Fibroblast of lung (primary cell): ENCODE measurements at regions not wholly inside any gene's neighbourhood (a gene's known extent, or its start where the extent isn't known, plus 50 kb on each side); places are given as distances from the start of the nearest gene placed in this dataset.

ENCODE experiments used
- DNase-seq, 2 donors: peaks; one replicate each; pipeline versions ENCODE4 v3.0.0 to v3.0.0-alpha.2; 2010; ENCODE audit warnings: low read depth in 2 of 2
- H2AFZ ChIP-seq: 2 replicates; pipeline ENCODE4 v1.5.1; 2012; ENCODE audit warnings: low read length, control low read depth, inconsistent platforms
- H3K27ac ChIP-seq: 2 replicates; pipeline ENCODE4 v1.5.1; 2011; ENCODE audit warnings: low read length, control low read depth; ENCODE audit not compliant: insufficient read depth
- H3K27me3 ChIP-seq: 2 replicates; pipeline ENCODE4 v1.5.1; 2011; ENCODE audit warnings: mild to moderate bottlenecking, low read length; ENCODE audit not compliant: control insufficient read depth, insufficient read depth
- H3K36me3 ChIP-seq: 2 replicates; pipeline ENCODE4 v1.5.1; 2011; ENCODE audit warnings: low read length; ENCODE audit not compliant: control insufficient read depth, insufficient read depth
- H3K4me1 ChIP-seq: 2 replicates; pipeline ENCODE4 v1.5.1; 2011; ENCODE audit warnings: low read length; ENCODE audit not compliant: control insufficient read depth, insufficient read depth; ENCODE audit errors: extremely low read depth
- H3K4me2 ChIP-seq: 2 replicates; pipeline ENCODE4 v1.5.1; 2011; ENCODE audit warnings: low read length, control low read depth; ENCODE audit not compliant: insufficient read depth; ENCODE audit errors: extremely low read depth
- H3K4me3 ChIP-seq, 4 experiments: fragments of 200-600 bp in 1 of 4; sonication (generic) in 1 of 4; replicated peaks in 1 of 4; 2 replicates each; pipeline ENCODE4 v1.5.1; 2011 to 2016; ENCODE audit warnings: low read length in 4 of 4, low read depth in 3 of 4, mild to moderate bottlenecking in 3 of 4, control low read depth in 2 of 4, inconsistent platforms in 1 of 4, mixed read lengths in 1 of 4; ENCODE audit not compliant: insufficient read depth in 1 of 4; ENCODE audit errors: control extremely low read depth in 1 of 4
- H3K79me2 ChIP-seq: 2 replicates; pipeline ENCODE4 v1.5.1; 2012; ENCODE audit warnings: mild to moderate bottlenecking, low read length, inconsistent platforms; ENCODE audit not compliant: control insufficient read depth, insufficient read depth
- H3K9ac ChIP-seq: 2 replicates; pipeline ENCODE4 v1.5.1; 2011; ENCODE audit warnings: mild to moderate bottlenecking, low read length, control low read depth; ENCODE audit not compliant: insufficient read depth
- H3K9me3 ChIP-seq: 2 replicates; pipeline ENCODE4 v1.5.1; 2012; ENCODE audit warnings: low read depth, low read length; ENCODE audit not compliant: control insufficient read depth, insufficient read depth
- H4K20me1 ChIP-seq: 2 replicates; pipeline ENCODE4 v1.5.1; 2011; ENCODE audit warnings: low read length; ENCODE audit not compliant: control insufficient read depth, insufficient read depth; ENCODE audit errors: extremely low read depth
- CTCF ChIP-seq, 2 donors: IDR thresholded peaks in 1 of 2; conservative IDR thresholded peaks in 1 of 2; 1 replicate in 1 of 2; 2 replicates in 1 of 2; pipeline ENCODE4 v1.5.1; 2011 to 2012; ENCODE audit warnings: low read length in 2 of 2, control low read depth in 1 of 2, inconsistent platforms in 1 of 2, low read depth in 1 of 2, mild to moderate bottlenecking in 1 of 2
- EZH2 ChIP-seq: IDR thresholded peaks from 2 replicates; pipeline ENCODE4 v1.5.1; 2012; ENCODE audit warnings: low read length, control low read depth, mild to moderate bottlenecking; ENCODE audit errors: missing control alignments

GRCh38 chr12:24723759-24724158, 225.1 kb downstream of the BCAT1 start:
- Histone ChIP-seq H3K9ac (no peak overlapping the region), H3K36me3 (no peaks in the 10 kb centered on the region), H3K4me1 (peaks cover 2% of the 10 kb centered on the region), H3K4me3 (no peak overlapping the region), H3K4me2 (no peak overlapping the region), H3K27me3 (no peaks in the 10 kb centered on the region), H3K27ac (no peak overlapping the region), H4K20me1 (no peaks in the 10 kb centered on the region), H3K9me3 (no peaks in the 10 kb centered on the region), H2AFZ (no peak overlapping the region), H3K79me2 (no peaks in the 10 kb centered on the region)
- TF ChIP-seq EZH2 (no peak), CTCF (conservative IDR thresholded peaks at IDR 0.05 in 1 of 2, IDR thresholded peaks at IDR 0.05 in 1 of 2; ENCODE audit: low read depth in 1 of 2, low read length in 2 of 2) (no peak)
- no peak for DNase-seq

GRCh38 chr12:24721191-24721590, 227.7 kb downstream of the BCAT1 start:
- Histone ChIP-seq H3K4me3 (no peak overlapping the region), H3K9ac (no peak overlapping the region), H3K27ac (no peak overlapping the region), H3K27me3 (no peaks in the 10 kb centered on the region), H3K9me3 (no peaks in the 10 kb centered on the region), H4K20me1 (no peaks in the 10 kb centered on the region), H2AFZ (no peak overlapping the region), H3K4me2 (no peak overlapping the region), H3K79me2 (no peaks in the 10 kb centered on the region), H3K36me3 (no peaks in the 10 kb centered on the region), H3K4me1 (peaks cover 2% of the 10 kb centered on the region)
- no peak for TF ChIP-seq EZH2
- TF ChIP-seq CTCF (conservative IDR thresholded peaks at IDR 0.05 in 1 of 2, IDR thresholded peaks at IDR 0.05 in 1 of 2; ENCODE audit: low read depth in 1 of 2, low read length in 2 of 2), result no peak
- peak in 1 of 2 donors; percentile 11 for DNase-seq

GRCh38 chr12:24719293-24719721, 229.6 kb downstream of the BCAT1 start:
- Histone ChIP-seq H3K9ac (no peak overlapping the region), H3K4me3 (no peak overlapping the region), H3K4me2 (no peak overlapping the region), H2AFZ (no peak overlapping the region), H3K27me3 (no peaks in the 10 kb centered on the region), H3K36me3 (no peaks in the 10 kb centered on the region), H3K79me2 (no peaks in the 10 kb centered on the region), H4K20me1 (no peaks in the 10 kb centered on the region), H3K9me3 (no peaks in the 10 kb centered on the region), H3K27ac (no peak overlapping the region), H3K4me1 (peaks cover 2% of the 10 kb centered on the region)
- DNase-seq, result peak; percentile 59 to 83
- TF ChIP-seq CTCF (conservative IDR thresholded peaks at IDR 0.05 in 1 of 2, IDR thresholded peaks at IDR 0.05 in 1 of 2; ENCODE audit: low read depth in 1 of 2, low read length in 2 of 2) (no peak), EZH2 (no peak)
